Progenitor cell of endocrine pancreas (in vitro differentiated cells): ENCODE measurements at regions not wholly inside any gene's neighbourhood (a gene's known extent, or its start where the extent isn't known, plus 50 kb on each side); places are given as distances from the start of the nearest gene placed in this dataset.
"Not testable (repeated sequence)": the region's sequence is repeated elsewhere in the genome, so short reads cannot be mapped to it uniquely, and the experiment has no call there.

Experiments
- DNase-seq: peaks from one replicate; pipeline ENCODE4 v3.0.0; 2021; ENCODE audit warnings: low spot score; ENCODE audit not compliant: unreplicated experiment
- H3K27ac Mint-ChIP-seq: 2 replicates; pipeline ENCODE4 v1.8.0; 2021; ENCODE audit warnings: mild to moderate bottlenecking, moderate library complexity, mixed read lengths
- H3K27me3 Mint-ChIP-seq: 2 replicates; pipeline ENCODE4 v1.8.0; 2021; ENCODE audit warnings: mixed read lengths
- H3K36me3 Mint-ChIP-seq: 2 replicates; pipeline ENCODE4 v1.8.0; 2022; ENCODE audit warnings: mixed read lengths; ENCODE audit not compliant: insufficient read depth
- H3K4me1 Mint-ChIP-seq: 2 replicates; pipeline ENCODE4 v1.8.0; 2021; ENCODE audit warnings: low read depth, mixed read lengths
- H3K4me3 Mint-ChIP-seq: 2 replicates; pipeline ENCODE4 v1.8.0; 2021; ENCODE audit warnings: low read depth, mild to moderate bottlenecking, moderate library complexity, mixed read lengths
- H3K9me3 Mint-ChIP-seq: 2 replicates; pipeline ENCODE4 v1.8.0; 2021; ENCODE audit warnings: low read depth, mixed read lengths
- CTCF ChIP-seq: fragments of 200-600 bp; sonication (generic); IDR thresholded peaks from one replicate; pipeline ENCODE4 v1.5.0; 2021; ENCODE audit warnings: antibody characterized with exemption, mild to moderate bottlenecking; ENCODE audit not compliant: unreplicated experiment

DNA sequence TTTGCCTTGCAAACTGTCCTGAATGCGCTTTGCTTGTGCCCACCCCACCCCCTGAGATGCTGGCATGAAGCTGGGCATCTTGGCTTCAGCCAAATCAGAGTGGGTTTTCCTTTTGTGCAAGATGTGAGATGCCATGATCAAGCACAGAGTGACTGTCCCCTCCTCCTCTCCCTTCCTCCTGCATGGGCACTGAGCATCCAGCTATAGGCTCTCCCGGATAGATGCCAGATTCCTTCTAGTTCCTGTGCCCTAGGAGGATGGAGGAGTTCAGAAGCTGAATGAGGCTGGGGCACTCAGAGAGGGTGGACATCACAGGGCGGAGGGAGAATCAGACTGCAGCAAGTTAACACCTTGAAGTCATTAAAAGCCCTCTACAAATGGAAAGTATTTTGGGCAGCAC lies 384.1 kb upstream of the CCL2 start:
- Mint-ChIP-seq H3K4me3 (no peak overlapping the region), H3K4me1 (peaks cover 14% of the 10 kb centered on the region), H3K27ac (no peak overlapping the region), H3K27me3 (peaks cover 3% of the 10 kb centered on the region), H3K36me3 (no peaks in the 10 kb centered on the region), H3K9me3 (no peaks in the 10 kb centered on the region)
- no peak for TF ChIP-seq CTCF
- no peak for DNase-seq

DNA sequence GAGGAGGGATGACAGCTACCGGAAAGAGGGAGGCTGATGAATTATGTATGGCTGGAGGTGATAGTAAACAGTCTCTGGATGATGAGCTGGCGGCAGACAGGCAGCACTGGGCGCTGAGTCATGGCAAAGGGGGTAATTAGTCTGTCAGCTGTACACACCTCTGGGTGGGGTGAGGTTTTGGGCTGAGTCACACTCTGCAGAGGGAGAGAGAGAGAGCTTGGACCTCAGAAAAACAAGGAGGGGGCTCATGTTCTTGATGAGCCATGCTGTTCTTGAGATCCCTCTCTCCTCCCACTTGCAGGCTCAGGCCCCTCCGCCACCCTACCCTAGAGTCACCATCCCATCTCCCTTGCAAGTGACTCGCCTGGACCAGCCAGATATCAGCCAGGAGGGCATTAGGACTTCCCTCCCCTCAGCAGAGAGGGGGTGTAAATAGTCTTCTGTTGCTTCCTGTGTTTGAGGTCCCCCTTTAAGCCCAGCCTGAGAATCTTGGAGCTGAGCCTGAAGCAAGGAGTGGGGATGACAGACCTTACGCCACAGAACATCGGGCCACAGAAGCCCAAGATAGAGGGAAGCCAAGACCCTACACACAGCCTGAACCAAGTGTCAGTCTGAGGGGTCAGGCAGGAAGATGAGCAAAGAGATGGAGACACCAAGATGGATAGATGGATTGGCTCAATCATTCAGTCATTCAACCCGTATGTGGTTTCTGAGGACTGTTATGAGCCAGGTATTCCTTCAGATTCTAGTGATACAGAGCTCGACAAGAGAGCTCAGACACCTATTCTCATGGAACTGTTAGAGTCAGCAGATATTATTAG lies 383.2 kb upstream of the CCL2 start:
- Mint-ChIP-seq H3K36me3 (no peaks in the 10 kb centered on the region), H3K27me3 (peaks cover 3% of the 10 kb centered on the region)
- no peak for DNase-seq

DNA sequence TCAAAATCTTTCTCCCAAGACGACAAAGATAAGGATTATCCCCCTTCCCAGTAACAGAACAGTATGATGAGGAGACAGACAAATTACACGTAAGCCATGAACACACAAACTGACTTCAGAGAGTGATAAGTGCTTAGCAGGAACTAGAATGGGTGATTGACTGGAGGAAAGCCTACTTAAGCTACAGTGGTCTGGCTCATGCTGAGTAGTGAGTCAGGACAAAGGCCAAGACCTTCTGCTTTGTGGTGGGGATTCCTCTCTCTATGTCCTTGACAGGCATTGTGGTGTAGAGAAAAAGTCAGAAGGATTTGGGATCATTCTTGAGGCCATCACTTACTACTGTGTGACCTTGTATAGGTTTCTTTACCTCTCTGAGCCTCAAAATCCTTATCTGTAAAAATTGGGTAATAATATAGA lies 381.9 kb upstream of the CCL2 start:
- no peak overlapping the region for H3K4me3 Mint-ChIP-seq
- H3K9me3 Mint-ChIP-seq: peaks cover 4% of the 10 kb centered on the region
- H3K4me1 Mint-ChIP-seq: peaks cover 14% of the 10 kb centered on the region
- TF ChIP-seq CTCF: no peak
- no peaks in the 10 kb centered on the region for H3K36me3 Mint-ChIP-seq
- H3K27me3 Mint-ChIP-seq: peaks cover 3% of the 10 kb centered on the region
- no peak for DNase-seq
- H3K27ac Mint-ChIP-seq: no peak overlapping the region

More for the DNA sequence above, 383.2 kb upstream of the CCL2 start:
- H3K9me3 Mint-ChIP-seq: peaks cover under 1% of the 10 kb centered on the region
- no peak overlapping the region for H3K4me3 Mint-ChIP-seq
- no peak overlapping the region for H3K27ac Mint-ChIP-seq
- peaks cover 14% of the 10 kb centered on the region for H3K4me1 Mint-ChIP-seq
- no peak for TF ChIP-seq CTCF

DNA sequence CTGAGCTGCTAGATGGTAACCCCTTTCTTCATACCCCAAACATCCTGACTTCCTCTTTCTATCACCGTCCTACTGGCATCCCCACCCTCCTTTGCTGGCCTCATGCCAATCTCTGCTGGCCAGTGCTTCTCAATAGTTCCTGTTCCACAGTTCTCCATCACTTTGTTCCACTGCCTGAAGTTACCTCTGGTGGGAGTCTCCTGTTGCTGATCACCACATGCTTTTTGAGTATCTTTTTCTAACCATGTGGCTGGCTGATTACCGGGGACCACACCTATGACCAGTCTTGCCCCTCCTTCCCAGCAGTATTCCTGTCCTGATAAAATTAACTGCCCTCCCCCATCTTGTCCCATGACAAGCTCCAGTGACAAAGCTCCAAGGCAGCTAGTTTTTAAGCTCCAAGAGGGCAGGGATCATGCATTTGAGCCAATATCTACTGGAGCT lies 380.4 kb upstream of the CCL2 start:
- TF ChIP-seq CTCF: no peak
- Mint-ChIP-seq H3K4me1 (peaks cover 14% of the 10 kb centered on the region), H3K27me3 (peaks cover 3% of the 10 kb centered on the region), H3K9me3 (peaks cover 7% of the 10 kb centered on the region), H3K27ac (no peak overlapping the region), H3K4me3 (no peak overlapping the region), H3K36me3 (no peaks in the 10 kb centered on the region)
- no peak for DNase-seq

GRCh38 chr17:33875973-33876372 lies 379.1 kb upstream of the CCL2 start:
- no peak for TF ChIP-seq CTCF
- Mint-ChIP-seq H3K27ac (no peak overlapping the region), H3K4me1 (peaks cover 14% of the 10 kb centered on the region), H3K27me3 (peaks cover 3% of the 10 kb centered on the region), H3K9me3 (peaks cover 10% of the 10 kb centered on the region), H3K36me3 (no peaks in the 10 kb centered on the region), H3K4me3 (no peak overlapping the region)
- DNase-seq: no peak

DNA sequence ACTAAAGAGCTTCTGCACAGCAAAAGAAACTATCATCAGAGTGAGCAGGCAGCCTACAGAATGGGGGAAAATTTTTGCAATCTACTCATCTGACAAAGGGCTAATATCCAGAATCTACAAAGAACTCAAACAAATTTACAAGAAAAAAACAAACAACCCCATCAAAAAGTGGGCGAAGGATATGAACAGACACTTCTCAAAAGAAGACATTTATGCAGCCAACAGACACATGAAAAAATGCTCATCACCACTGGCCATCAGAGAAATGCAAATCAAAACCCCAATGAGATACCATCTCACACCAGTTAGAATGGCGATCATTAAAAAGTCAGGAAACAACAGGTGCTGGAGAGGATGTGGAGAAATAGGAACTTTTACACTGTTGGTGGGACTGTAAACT lies 372.8 kb upstream of the CCL2 start:
- not testable (repeated sequence) for H3K4me1 Mint-ChIP-seq, H3K9me3 Mint-ChIP-seq, H3K27me3 Mint-ChIP-seq, H3K4me3 Mint-ChIP-seq, H3K36me3 Mint-ChIP-seq, DNase-seq, H3K27ac Mint-ChIP-seq

DNA sequence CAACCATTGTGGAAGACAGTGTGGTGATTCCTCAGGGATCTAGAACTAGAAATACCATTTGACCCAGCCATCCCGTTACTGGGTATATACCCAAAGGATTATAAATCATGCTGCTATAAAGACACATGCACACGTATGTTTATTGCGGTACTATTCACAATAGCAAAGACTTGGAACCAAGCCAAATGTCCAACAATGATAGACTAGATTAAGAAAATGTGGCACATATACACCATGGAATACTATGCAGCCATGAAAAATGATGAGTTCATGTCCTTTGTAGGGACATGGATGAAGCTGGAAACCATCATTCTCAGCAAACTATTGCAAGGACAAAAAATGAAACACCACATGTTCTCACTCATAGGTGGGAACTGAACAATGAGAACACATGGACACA lies 372.4 kb upstream of the CCL2 start:
- not testable (repeated sequence) for H3K27me3 Mint-ChIP-seq, H3K4me3 Mint-ChIP-seq, DNase-seq, H3K4me1 Mint-ChIP-seq, H3K36me3 Mint-ChIP-seq, H3K9me3 Mint-ChIP-seq, H3K27ac Mint-ChIP-seq
